MV-4-11 (cell line): ENCODE measurements at regions not wholly inside any gene's neighbourhood (a gene's known extent, or its start where the extent isn't known, plus 50 kb on each side); places are given as distances from the start of the nearest gene placed in this dataset.
A peak's percentile ranks its signal among the peaks of the same experiment; 100 is the strongest.

Experiments
- DNase-seq: peaks from one replicate; lab custom pipeline; 2025; lab: John Stamatoyannopoulos, UW

GRCh38 chr14:35456261-35456660 is 51.7 kb upstream of the NFKBIA start:
- DNase-seq: no peak

GRCh38 chr14:35458442-35458841 is 53.9 kb upstream of the NFKBIA start:
- no peak for DNase-seq

DNA sequence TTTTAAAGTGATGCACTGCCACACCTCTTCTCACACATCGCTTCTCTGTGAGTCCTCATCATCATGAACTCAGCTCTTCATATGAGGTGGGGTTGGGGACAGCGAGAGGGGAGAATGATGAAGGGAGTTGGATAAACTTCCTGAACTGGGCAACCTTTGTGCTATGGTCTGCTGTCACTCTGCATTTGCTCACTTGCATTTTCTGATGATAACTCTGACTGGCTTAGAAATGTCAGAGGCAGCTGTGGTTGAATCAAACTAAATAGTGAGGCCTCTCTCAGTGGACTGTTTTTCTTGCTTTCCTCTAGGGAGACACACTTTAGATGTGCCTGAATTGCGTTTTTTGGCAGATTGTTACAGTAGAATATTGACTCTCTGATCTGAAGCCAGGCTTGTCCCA is 55.2 kb upstream of the NFKBIA start:
- no peak for DNase-seq

- DNase-seq: no peak
Observed at GRCh38 chr14:35470755-35471154, 63.2 kb upstream of the INSM2 start.

DNA sequence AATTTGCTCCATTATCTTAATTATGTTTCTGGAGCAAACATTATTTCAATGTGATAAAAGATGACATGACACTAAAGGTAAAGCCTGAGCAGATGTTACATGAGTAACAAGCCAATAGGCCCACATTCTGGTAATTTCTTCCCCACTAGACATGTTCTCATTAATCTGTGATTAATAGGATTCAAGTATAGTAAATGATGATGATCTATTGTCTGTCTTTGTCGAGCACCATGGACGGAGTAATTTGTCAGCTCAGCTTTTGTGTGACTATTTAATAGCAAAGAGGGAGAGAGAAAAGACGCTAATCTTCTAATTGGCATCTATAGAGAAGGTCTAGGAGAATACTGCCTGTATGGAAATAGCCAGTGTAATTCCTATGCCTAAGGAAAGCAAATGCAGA is 62.2 kb upstream of the INSM2 start:
- no peak for DNase-seq

DNA sequence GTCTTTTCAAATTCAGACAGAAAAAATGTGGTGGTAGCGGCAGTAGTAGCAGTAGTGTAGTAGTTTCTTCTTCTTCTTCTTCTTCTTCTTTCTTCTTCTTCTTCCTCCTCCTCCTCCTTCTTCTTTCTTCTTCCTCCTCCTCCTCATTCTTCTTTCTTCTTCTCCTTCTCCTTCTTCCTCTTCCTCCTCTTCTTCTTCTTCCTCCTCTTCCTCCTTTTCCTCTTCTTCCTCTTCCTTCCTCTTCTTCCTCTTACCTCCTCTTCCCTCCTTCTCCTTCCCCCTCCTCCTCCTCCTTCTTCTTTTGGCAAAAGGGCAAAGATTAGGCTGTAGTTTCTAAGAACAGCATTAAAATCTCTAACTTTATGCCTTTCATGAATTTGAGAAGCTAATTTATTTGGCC is 59.6 kb upstream of the INSM2 start:
- DNase-seq: no peak

DNA sequence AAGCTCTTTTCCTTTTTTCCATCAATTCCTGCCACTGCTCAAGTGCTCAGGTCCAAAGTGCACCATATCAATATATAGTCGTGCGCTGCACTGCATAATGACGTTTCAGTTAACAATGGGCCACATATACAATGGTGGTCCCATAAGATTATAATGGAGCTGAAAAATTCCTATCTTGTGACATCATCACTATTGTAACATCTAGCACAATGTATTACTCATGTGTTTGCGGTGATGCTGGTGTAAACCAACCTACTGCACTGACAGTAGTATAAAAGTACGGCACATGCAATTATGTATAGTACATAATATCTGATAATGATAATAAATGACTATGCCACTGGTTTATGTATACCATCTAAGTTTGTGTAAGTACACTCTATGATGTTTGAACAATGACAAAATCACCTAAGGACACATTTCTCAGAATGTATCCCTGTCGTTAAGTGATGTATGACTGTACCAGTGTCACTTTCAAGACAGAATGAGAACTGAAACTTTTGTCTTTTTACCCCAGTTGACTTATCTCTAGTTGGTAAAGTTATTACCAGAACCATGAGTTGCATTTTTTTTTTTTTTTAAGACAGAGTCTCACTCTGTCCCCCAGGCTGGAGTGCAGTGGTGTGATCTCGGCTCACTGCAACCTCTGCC is 53.7 kb upstream of the INSM2 start:
- DNase-seq: peak; percentile 76

- no peak for DNase-seq
Observed at GRCh38 chr14:35482994-35483515, 50.9 kb upstream of the INSM2 start.
